IPS-18a (cell line): ENCODE measurements at regions not wholly inside any gene's neighbourhood (a gene's known extent, or its start where the extent isn't known, plus 50 kb on each side); places are given as distances from the start of the nearest gene placed in this dataset.

Experiments used
- H3K27ac ChIP-seq: one replicate; pipeline ENCODE4 v1.5.1; 2013; ENCODE audit warnings: low read length
- H3K27me3 ChIP-seq: one replicate; pipeline ENCODE4 v1.6.1; 2013; ENCODE audit warnings: mild to moderate bottlenecking, low read length; ENCODE audit not compliant: control insufficient read depth, insufficient read depth
- H3K36me3 ChIP-seq: one replicate; pipeline ENCODE4 v1.6.1; 2013; ENCODE audit warnings: low read depth, low read length; ENCODE audit not compliant: control insufficient read depth
- H3K4me1 ChIP-seq: one replicate; pipeline ENCODE4 v1.6.1; 2013; ENCODE audit warnings: low read depth, low read length; ENCODE audit not compliant: control insufficient read depth
- H3K4me3 ChIP-seq: one replicate; pipeline ENCODE4 v1.5.1; 2013; ENCODE audit warnings: low read length
- H3K9ac ChIP-seq: one replicate; pipeline ENCODE4 v1.6.1; 2013; ENCODE audit warnings: mild to moderate bottlenecking, low read length, moderate library complexity
- H3K9me3 ChIP-seq: one replicate; pipeline ENCODE4 v1.6.1; 2013; ENCODE audit warnings: low read depth, low read length; ENCODE audit not compliant: control insufficient read depth

GRCh38 chr7:79868010-79868409, 266.6 kb upstream of the GNAI1 start:
- no peaks in the 10 kb centered on the region for H3K9me3 ChIP-seq
- H3K4me3 ChIP-seq, result no peak overlapping the region
- H3K36me3 ChIP-seq, result no peaks in the 10 kb centered on the region
- H3K27me3 ChIP-seq, result no peaks in the 10 kb centered on the region
- no peaks in the 10 kb centered on the region for H3K4me1 ChIP-seq
- H3K27ac ChIP-seq, result no peak overlapping the region
- H3K9ac ChIP-seq, result no peak overlapping the region

DNA sequence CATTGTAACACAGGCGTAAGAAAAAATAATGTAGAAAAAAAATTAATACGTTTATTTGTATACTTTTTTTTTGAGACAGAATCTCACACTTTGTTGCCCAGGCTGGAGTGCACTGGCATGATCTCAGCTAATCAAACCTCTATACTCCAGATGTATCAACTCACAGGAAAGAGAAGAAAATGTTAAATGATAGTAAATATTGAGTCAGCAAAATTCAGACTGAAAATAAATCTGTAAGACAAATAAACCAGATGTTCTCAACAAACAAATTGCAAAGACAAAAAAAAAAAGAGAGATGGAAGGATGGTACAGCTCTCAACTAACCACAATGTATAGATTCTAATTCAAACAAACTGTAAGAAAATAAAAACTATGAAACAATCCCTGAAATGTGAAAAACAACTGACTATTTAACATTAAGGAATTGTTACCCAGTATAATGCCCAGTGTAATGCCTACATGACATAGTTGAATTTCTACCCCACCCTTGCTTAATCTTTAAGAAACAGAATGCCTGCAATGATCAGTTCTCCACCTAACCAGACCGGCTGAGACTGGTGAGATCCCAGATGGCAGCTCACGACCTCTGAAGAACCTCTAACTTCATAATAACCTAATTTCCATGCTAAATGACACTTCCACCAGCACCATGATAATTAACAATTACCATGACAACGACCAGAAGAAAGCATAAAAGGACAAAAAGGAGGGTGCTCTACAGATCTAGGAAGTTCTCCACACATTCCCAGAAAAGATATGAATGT, 272.0 kb upstream of the GNAI1 start:
- Histone ChIP-seq H3K27me3 (no peaks in the 10 kb centered on the region), H3K9me3 (no peaks in the 10 kb centered on the region), H3K27ac (no peak overlapping the region), H3K9ac (no peak overlapping the region), H3K4me3 (no peak overlapping the region), H3K36me3 (no peaks in the 10 kb centered on the region), H3K4me1 (no peaks in the 10 kb centered on the region)

GRCh38 chr7:79855172-79855571, 279.5 kb upstream of the GNAI1 start:
- Histone ChIP-seq H3K9me3 (no peaks in the 10 kb centered on the region), H3K27me3 (no peaks in the 10 kb centered on the region), H3K36me3 (no peaks in the 10 kb centered on the region), H3K27ac (no peak overlapping the region), H3K9ac (no peak overlapping the region), H3K4me1 (no peaks in the 10 kb centered on the region), H3K4me3 (no peak overlapping the region)

- H3K36me3 ChIP-seq, result no peaks in the 10 kb centered on the region
- H3K4me1 ChIP-seq, result no peaks in the 10 kb centered on the region
- H3K4me3 ChIP-seq, result no peak overlapping the region
- H3K27ac ChIP-seq, result no peak overlapping the region
- H3K9me3 ChIP-seq, result no peaks in the 10 kb centered on the region
- H3K27me3 ChIP-seq, result no peaks in the 10 kb centered on the region
- no peak overlapping the region for H3K9ac ChIP-seq
Observed at GRCh38 chr7:79854621-79855020, 280.0 kb upstream of the GNAI1 start.

GRCh38 chr7:79837915-79838314, 296.7 kb upstream of the GNAI1 start:
- H3K36me3 ChIP-seq, result no peaks in the 10 kb centered on the region
- H3K4me1 ChIP-seq, result no peaks in the 10 kb centered on the region
- H3K27me3 ChIP-seq, result no peaks in the 10 kb centered on the region
- H3K4me3 ChIP-seq, result no peak overlapping the region
- no peak overlapping the region for H3K9ac ChIP-seq
- no peaks in the 10 kb centered on the region for H3K9me3 ChIP-seq
- no peak overlapping the region for H3K27ac ChIP-seq

DNA sequence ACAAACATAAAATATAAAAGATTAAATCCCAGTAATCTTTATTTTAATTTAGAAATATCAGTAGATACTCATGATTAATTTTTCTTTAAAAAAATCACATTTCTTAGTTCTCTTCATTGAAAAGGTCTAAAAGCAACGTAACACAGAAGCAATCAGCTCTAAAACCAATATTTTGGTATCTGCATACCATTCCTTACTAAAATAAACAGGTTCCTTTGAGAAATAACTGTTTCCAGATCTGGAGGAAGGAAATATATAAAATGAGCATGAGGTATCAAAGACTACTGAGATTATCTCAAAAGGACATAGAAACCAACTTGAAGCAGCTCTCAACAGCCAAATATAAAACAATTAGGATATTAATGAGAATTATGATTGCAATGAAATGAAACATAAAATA, 301.0 kb upstream of the GNAI1 start:
- no peaks in the 10 kb centered on the region for H3K9me3 ChIP-seq
- H3K27ac ChIP-seq, result no peak overlapping the region
- no peaks in the 10 kb centered on the region for H3K4me1 ChIP-seq
- H3K9ac ChIP-seq, result no peak overlapping the region
- H3K36me3 ChIP-seq, result no peaks in the 10 kb centered on the region
- H3K27me3 ChIP-seq, result no peaks in the 10 kb centered on the region
- H3K4me3 ChIP-seq, result no peak overlapping the region

- H3K9me3 ChIP-seq, result no peaks in the 10 kb centered on the region
- no peak overlapping the region for H3K27ac ChIP-seq
- no peak overlapping the region for H3K9ac ChIP-seq
- H3K4me3 ChIP-seq, result no peak overlapping the region
- H3K36me3 ChIP-seq, result no peaks in the 10 kb centered on the region
- H3K4me1 ChIP-seq, result no peaks in the 10 kb centered on the region
- H3K27me3 ChIP-seq, result no peaks in the 10 kb centered on the region
Observed at GRCh38 chr7:79828866-79829265, 305.8 kb upstream of the GNAI1 start.

DNA sequence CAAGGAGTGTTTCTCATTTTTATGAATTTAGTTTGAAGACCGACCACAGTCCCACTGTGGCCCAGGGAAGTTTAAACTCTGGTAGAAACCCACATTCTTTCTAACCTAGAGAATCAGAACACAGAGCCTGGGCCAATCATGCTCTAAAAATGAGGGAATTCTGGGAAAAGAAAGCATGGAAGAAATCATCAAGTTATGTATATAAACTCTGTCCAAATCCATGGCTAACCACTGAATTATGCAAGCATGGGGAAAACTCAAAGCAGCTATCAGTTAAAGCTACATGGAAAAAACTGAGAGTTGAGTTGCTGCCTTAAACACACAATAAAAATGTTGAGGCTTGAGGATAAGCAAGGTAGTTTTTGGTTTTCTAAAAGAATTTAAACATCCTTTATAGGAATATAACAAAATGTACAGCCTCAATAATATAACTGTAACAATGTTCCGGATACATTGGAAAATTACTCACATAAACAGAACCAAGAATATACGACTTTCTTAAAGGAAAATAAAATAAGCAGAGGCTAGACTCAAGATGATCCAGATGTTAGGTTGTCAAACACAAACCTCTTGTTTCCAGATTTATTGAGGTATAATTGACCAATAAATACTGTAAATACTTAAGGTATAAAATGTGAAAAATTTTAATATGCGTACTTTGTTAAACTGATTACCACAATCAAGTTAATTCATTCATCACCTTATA, 311.2 kb upstream of the GNAI1 start:
- no peaks in the 10 kb centered on the region for H3K36me3 ChIP-seq
- H3K9ac ChIP-seq, result no peak overlapping the region
- no peak overlapping the region for H3K27ac ChIP-seq
- H3K27me3 ChIP-seq, result no peaks in the 10 kb centered on the region
- H3K9me3 ChIP-seq, result no peaks in the 10 kb centered on the region
- H3K4me3 ChIP-seq, result no peak overlapping the region
- H3K4me1 ChIP-seq, result no peaks in the 10 kb centered on the region

- Histone ChIP-seq H3K9me3 (no peaks in the 10 kb centered on the region), H3K4me1 (no peaks in the 10 kb centered on the region), H3K27me3 (no peaks in the 10 kb centered on the region), H3K27ac (no peak overlapping the region), H3K4me3 (no peak overlapping the region), H3K36me3 (no peaks in the 10 kb centered on the region), H3K9ac (no peak overlapping the region)
Observed at GRCh38 chr7:79822620-79823240, 311.9 kb upstream of the GNAI1 start.

- no peaks in the 10 kb centered on the region for H3K9me3 ChIP-seq
- no peaks in the 10 kb centered on the region for H3K36me3 ChIP-seq
- H3K4me1 ChIP-seq, result no peaks in the 10 kb centered on the region
- no peak overlapping the region for H3K4me3 ChIP-seq
- no peak overlapping the region for H3K27ac ChIP-seq
- H3K27me3 ChIP-seq, result no peaks in the 10 kb centered on the region
- H3K9ac ChIP-seq, result no peak overlapping the region
Observed at GRCh38 chr7:79820387-79820786, 314.2 kb upstream of the GNAI1 start.

GRCh38 chr7:79810916-79811315, 323.7 kb upstream of the GNAI1 start:
- no peaks in the 10 kb centered on the region for H3K4me1 ChIP-seq
- no peak overlapping the region for H3K4me3 ChIP-seq
- H3K36me3 ChIP-seq, result no peaks in the 10 kb centered on the region
- H3K9me3 ChIP-seq, result no peaks in the 10 kb centered on the region
- no peak overlapping the region for H3K9ac ChIP-seq
- no peaks in the 10 kb centered on the region for H3K27me3 ChIP-seq
- H3K27ac ChIP-seq, result no peak overlapping the region
